ENCODE measurements at regions not wholly inside any gene's neighbourhood (a gene's known extent, or its start where the extent isn't known, plus 50 kb on each side); places are given as distances from the start of the nearest gene placed in this dataset.

- TF ChIP-seq, protein P1, sequence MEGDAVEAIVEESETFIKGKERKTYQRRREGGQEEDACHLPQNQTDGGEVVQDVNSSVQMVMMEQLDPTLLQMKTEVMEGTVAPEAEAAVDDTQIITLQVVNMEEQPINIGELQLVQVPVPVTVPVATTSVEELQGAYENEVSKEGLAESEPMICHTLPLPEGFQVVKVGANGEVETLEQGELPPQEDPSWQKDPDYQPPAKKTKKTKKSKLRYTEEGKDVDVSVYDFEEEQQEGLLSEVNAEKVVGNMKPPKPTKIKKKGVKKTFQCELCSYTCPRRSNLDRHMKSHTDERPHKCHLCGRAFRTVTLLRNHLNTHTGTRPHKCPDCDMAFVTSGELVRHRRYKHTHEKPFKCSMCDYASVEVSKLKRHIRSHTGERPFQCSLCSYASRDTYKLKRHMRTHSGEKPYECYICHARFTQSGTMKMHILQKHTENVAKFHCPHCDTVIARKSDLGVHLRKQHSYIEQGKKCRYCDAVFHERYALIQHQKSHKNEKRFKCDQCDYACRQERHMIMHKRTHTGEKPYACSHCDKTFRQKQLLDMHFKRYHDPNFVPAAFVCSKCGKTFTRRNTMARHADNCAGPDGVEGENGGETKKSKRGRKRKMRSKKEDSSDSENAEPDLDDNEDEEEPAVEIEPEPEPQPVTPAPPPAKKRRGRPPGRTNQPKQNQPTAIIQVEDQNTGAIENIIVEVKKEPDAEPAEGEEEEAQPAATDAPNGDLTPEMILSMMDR (conservative IDR thresholded peaks at IDR 0.05) = no peak
- no peak for TF ChIP-seq ZFX (IDR thresholded peaks at IDR 0.05)
These were observed 346.4 kb upstream of the RIOK2 start for GRCh38 chr5:97529354-97529985.

Data from C4-2B (cell line).